ENCODE measurements at regions not wholly inside any gene's neighbourhood (a gene's known extent, or its start where the extent isn't known, plus 50 kb on each side); places are given as distances from the start of the nearest gene placed in this dataset.

DNA sequence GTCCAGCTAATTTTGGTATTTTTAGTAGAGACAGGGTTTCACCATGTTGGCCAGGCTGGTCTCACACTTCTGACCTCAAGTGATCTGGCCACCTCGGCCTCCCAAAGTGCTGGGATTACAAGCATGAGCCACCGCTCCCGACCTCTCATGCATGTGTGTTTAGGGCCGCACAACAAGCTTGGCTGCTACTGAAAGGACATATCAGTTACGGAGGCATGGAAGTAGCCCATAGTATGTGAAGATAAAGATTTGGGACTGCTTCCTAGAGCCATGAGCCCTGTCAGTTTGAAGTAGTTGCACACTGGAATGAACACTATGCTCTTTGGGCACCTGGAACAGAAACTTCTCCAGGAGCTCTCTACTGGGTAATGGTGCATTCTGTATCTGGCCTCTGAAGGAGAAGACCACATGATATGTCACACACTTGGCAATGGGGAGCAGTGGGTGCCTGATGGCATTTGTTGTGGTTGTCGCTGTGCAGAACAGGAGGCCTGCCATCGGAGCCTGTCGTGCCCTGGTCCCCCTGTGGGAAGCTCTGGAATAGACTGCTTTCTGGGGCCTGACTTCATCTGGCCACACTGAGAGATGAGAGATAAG lies 144.7 kb upstream of the KIF26B start:
- no peak for TF ChIP-seq CTCF (IDR thresholded peaks at IDR 0.05)
- no peak for TF ChIP-seq EZH2 (IDR thresholded peaks at IDR 0.05)
- no peak for TF ChIP-seq EZH2phosphoT487 (IDR thresholded peaks at IDR 0.05)
